H9 (cell line): ENCODE measurements at regions not wholly inside any gene's neighbourhood (a gene's known extent, or its start where the extent isn't known, plus 50 kb on each side); places are given as distances from the start of the nearest gene placed in this dataset.

ENCODE experiments used
- DNase-seq: peaks from one replicate; pipeline ENCODE4 v3.0.0-alpha.2; 2017
- H2AFZ ChIP-seq: one replicate; pipeline ENCODE4 v1.6.1; 2013; ENCODE audit warnings: mild to moderate bottlenecking, low read length, control low read depth, moderate library complexity
- H2AK5ac ChIP-seq: 2 replicates; pipeline ENCODE4 v1.6.1; 2013; ENCODE audit warnings: low read length, control low read depth, mixed read lengths; ENCODE audit not compliant: insufficient read length
- H2BK120ac ChIP-seq: one replicate; pipeline ENCODE4 v1.6.1; 2013; ENCODE audit warnings: low read depth, mild to moderate bottlenecking, low read length, control low read depth, inconsistent platforms; ENCODE audit not compliant: poor library complexity, severe bottlenecking
- H2BK12ac ChIP-seq: 2 replicates; pipeline ENCODE4 v1.6.1; 2013; ENCODE audit warnings: low read length, control low read depth, mixed read lengths, low read depth; ENCODE audit not compliant: insufficient read length
- H2BK15ac ChIP-seq: 2 replicates; pipeline ENCODE4 v1.6.1; 2013; ENCODE audit warnings: low read depth, low read length, control low read depth
- H2BK20ac ChIP-seq: one replicate; pipeline ENCODE4 v1.6.1; 2013; ENCODE audit warnings: low read depth, mild to moderate bottlenecking, low read length, control low read depth, inconsistent platforms; ENCODE audit not compliant: poor library complexity, severe bottlenecking
- H2BK5ac ChIP-seq: 2 replicates; pipeline ENCODE4 v1.6.1; 2013; ENCODE audit warnings: low read length, control low read depth, mixed read lengths; ENCODE audit not compliant: insufficient read length
- H3K14ac ChIP-seq: 2 replicates; pipeline ENCODE4 v1.6.1; 2013; ENCODE audit warnings: low read length, control low read depth; ENCODE audit not compliant: insufficient read depth
- H3K18ac ChIP-seq: 2 replicates; pipeline ENCODE4 v1.6.1; 2013; ENCODE audit warnings: low read depth, mild to moderate bottlenecking, mixed read lengths, low read length, control low read depth; ENCODE audit not compliant: insufficient read length
- H3K23ac ChIP-seq: 2 replicates; pipeline ENCODE4 v1.6.1; 2013; ENCODE audit warnings: low read length, control low read depth, mixed read lengths, low read depth; ENCODE audit not compliant: insufficient read length
- H3K23me2 ChIP-seq: 2 replicates; pipeline ENCODE4 v1.6.1; 2013; ENCODE audit warnings: low read depth, mild to moderate bottlenecking, mixed read lengths, low read length, control low read depth; ENCODE audit not compliant: insufficient read length, poor library complexity, severe bottlenecking
- H3K27ac ChIP-seq: 2 replicates; pipeline ENCODE4 v1.5.1; 2013; ENCODE audit warnings: low read length, control low read depth, mixed read lengths, low read depth; ENCODE audit not compliant: insufficient read length
- H3K27me3 ChIP-seq: 2 replicates; pipeline ENCODE4 v1.6.1; 2013; ENCODE audit warnings: low read length, control low read depth, inconsistent platforms; ENCODE audit not compliant: insufficient read depth
- H3K4ac ChIP-seq: 2 replicates; pipeline ENCODE4 v1.6.1; 2013; ENCODE audit warnings: low read depth, mild to moderate bottlenecking, control low read depth, inconsistent platforms, low read length, moderate library complexity
- H3K4me1 ChIP-seq: 2 replicates; pipeline ENCODE4 v1.6.1; 2013; ENCODE audit warnings: low read length, control low read depth, inconsistent platforms; ENCODE audit not compliant: insufficient read depth
- H3K4me2 ChIP-seq: 2 replicates; pipeline ENCODE4 v1.6.1; 2013; ENCODE audit warnings: low read length, control low read depth, mixed read lengths; ENCODE audit not compliant: insufficient read length, insufficient read depth
- H3K56ac ChIP-seq: 2 replicates; pipeline ENCODE4 v1.6.1; 2013; ENCODE audit warnings: low read depth, mild to moderate bottlenecking, mixed read lengths, low read length, control low read depth; ENCODE audit not compliant: insufficient read length
- H3K79me1 ChIP-seq: 2 replicates; pipeline ENCODE4 v1.6.1; 2013; ENCODE audit warnings: low read depth, mild to moderate bottlenecking, moderate library complexity, low read length, control low read depth, inconsistent platforms; ENCODE audit not compliant: insufficient read depth, poor library complexity, severe bottlenecking
- H3K79me2 ChIP-seq: 2 replicates; pipeline ENCODE4 v1.6.1; 2013; ENCODE audit warnings: low read length, control low read depth, inconsistent platforms; ENCODE audit not compliant: insufficient read depth
- H3K9ac ChIP-seq: 2 replicates; pipeline ENCODE4 v1.6.1; 2013; ENCODE audit warnings: low read length, control low read depth, mixed read lengths; ENCODE audit not compliant: insufficient read length; ENCODE audit errors: extremely low read depth
- H3K9me3 ChIP-seq: one replicate; pipeline ENCODE4 v1.6.1; 2013; ENCODE audit warnings: low read depth, low read length, inconsistent platforms; ENCODE audit not compliant: control insufficient read depth
- H3T11ph ChIP-seq: one replicate; pipeline ENCODE4 v1.6.1; 2013; ENCODE audit warnings: mild to moderate bottlenecking, low read length, control low read depth, inconsistent platforms
- H4K20me1 ChIP-seq: one replicate; pipeline ENCODE4 v1.6.1; 2013; ENCODE audit not compliant: control insufficient read depth, insufficient read length, insufficient read depth
- H4K5ac ChIP-seq: 2 replicates; pipeline ENCODE4 v1.6.1; 2013; ENCODE audit warnings: low read depth, mild to moderate bottlenecking, mixed read lengths, low read length, control low read depth; ENCODE audit not compliant: insufficient read length
- H4K8ac ChIP-seq: replicated peaks from 2 replicates; pipeline ENCODE4 v1.6.1; 2013; ENCODE audit warnings: low read length, control low read depth, mixed read lengths, low read depth; ENCODE audit not compliant: insufficient read length
- H4K91ac ChIP-seq: 2 replicates; pipeline ENCODE4 v1.6.1; 2013; ENCODE audit warnings: low read depth, mild to moderate bottlenecking, moderate library complexity, mixed read lengths, low read length, control low read depth; ENCODE audit not compliant: insufficient read length
- H3K27ac Mint-ChIP-seq, 3 experiments: 2 replicates in 2 of 3; 3 replicates in 1 of 3; pipeline ENCODE4 v1.8.0; 2020 to 2021; ENCODE audit warnings: mixed read lengths in 3 of 3, mild to moderate bottlenecking in 1 of 3, moderate library complexity in 1 of 3
- H3K27me3 Mint-ChIP-seq: 2 replicates; pipeline ENCODE4 v1.8.0; 2021; ENCODE audit warnings: low read depth, mild to moderate bottlenecking, moderate library complexity, mixed read lengths
- H3K36me3 Mint-ChIP-seq, 3 experiments: 2 replicates in 2 of 3; 3 replicates in 1 of 3; pipeline ENCODE4 v1.8.0; 2020 to 2021; ENCODE audit warnings: low read depth in 3 of 3, mixed read lengths in 3 of 3; ENCODE audit not compliant: insufficient read depth in 1 of 3
- H3K4me1 Mint-ChIP-seq, 2 experiments: 2 replicates each; pipeline ENCODE4 v1.8.0; 2020; ENCODE audit warnings: mixed read lengths in 2 of 2
- H3K4me3 Mint-ChIP-seq, 2 experiments: 2 replicates in 1 of 2; 3 replicates in 1 of 2; pipeline ENCODE4 v1.8.0; 2020 to 2021; ENCODE audit warnings: mild to moderate bottlenecking in 2 of 2, mixed read lengths in 2 of 2, moderate library complexity in 1 of 2
- H3K9me3 Mint-ChIP-seq, 2 experiments: 2 replicates in 1 of 2; 3 replicates in 1 of 2; pipeline ENCODE4 v1.8.0; 2020; ENCODE audit warnings: mild to moderate bottlenecking in 2 of 2, mixed read lengths in 2 of 2, moderate library complexity in 1 of 2
- WGBS: extraction: QIAGEN DNeasy Blood & Tissue Kit; methylation state at CpG from one replicate; pipeline ENCODE4 v1.1.7; 2013; ENCODE audit warnings: missing lambda C conversion rate, low lambda C conversion rate, mixed read lengths; ENCODE audit not compliant: insufficient read length; ENCODE audit errors: extremely low coverage; 5-methylcytosine and 5-hydroxymethylcytosine counted together
- TF ChIP-seq, protein P1 (sequence below): fragments of 200-600 bp; sonication (generic); conservative IDR thresholded peaks from 3 replicates; pipeline ENCODE4 v1.8.0; 2021; ENCODE audit warnings: antibody characterized with exemption, mild to moderate bottlenecking

DNA sequence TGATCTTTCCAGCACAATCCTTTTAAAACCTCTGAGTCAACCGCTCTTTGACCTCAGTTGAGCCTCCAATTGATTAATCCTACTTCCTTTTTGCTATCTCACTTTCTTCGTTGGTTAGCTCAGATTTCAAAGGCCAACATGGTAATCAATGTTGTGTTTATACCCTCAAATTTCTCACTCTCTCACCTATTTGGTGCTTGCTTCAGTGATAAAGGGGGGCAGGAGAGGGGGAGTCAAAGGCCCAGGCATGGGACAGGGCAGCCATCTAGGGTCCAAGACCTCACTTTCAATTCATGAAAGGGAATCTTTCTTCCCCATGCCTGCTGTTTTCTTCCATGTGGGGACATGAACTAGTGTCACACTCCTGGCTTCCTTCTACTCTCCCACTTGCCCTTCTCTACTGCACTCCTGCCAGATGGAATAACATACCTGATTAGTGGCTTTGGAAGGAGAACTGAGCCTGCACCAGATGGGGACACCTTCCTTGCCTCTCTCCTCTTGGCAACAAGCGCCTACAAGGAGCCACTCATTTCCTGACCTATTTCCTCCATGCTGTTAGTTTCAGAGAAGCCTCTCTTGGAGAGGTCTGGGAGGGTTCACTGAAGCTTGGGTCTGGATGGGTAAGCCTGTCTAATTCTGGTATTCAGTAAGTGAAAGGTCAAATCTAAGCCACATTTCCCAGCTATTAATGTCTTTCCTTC lies 73.3 kb upstream of the ARHGAP29 start:
- H3K9me3 ChIP-seq, result no peaks in the 10 kb centered on the region
- no peak overlapping the region for H3K4ac ChIP-seq
- no peaks in the 10 kb centered on the region; the same call in 1 of the 2 replicates for H3K4me1 ChIP-seq
- H2BK20ac ChIP-seq, result no peak overlapping the region
- no peak overlapping the region for H2BK120ac ChIP-seq
- no peak overlapping the region for H3K18ac ChIP-seq
- Mint-ChIP-seq H3K27ac (no peak overlapping the region), H3K27me3 (peaks cover 4% of the 10 kb centered on the region), H3K4me1 (peaks cover 2% of the 10 kb centered on the region in 2 experiments), H3K9me3 (no peaks in the 10 kb centered on the region; a peak in 1 of 5 replicates), H3K4me3 (no peak overlapping the region), H3K36me3 (no peaks in the 10 kb centered on the region)
- H3K79me2 ChIP-seq, result no peaks in the 10 kb centered on the region
- H3K27me3 ChIP-seq, result no peaks in the 10 kb centered on the region
- no peak overlapping the region for H2BK5ac ChIP-seq
- no peaks in the 10 kb centered on the region for H3K23me2 ChIP-seq
- WGBS, result no CpG with 5 or more reads among the region's 3 CpGs
- no peak overlapping the region for H4K8ac ChIP-seq
- no peak overlapping the region for H3K56ac ChIP-seq
- H3T11ph ChIP-seq, result no peak overlapping the region
- no peak for DNase-seq
- no peak overlapping the region for H4K5ac ChIP-seq
- H3K23ac ChIP-seq, result no peak overlapping the region
- no peak overlapping the region for H3K4me2 ChIP-seq
- no peak overlapping the region for H4K91ac ChIP-seq
- H2AFZ ChIP-seq, result no peak overlapping the region
- H3K79me1 ChIP-seq, result no peaks in the 10 kb centered on the region
- no peak overlapping the region for H3K9ac ChIP-seq
- H3K27ac ChIP-seq, result no peak overlapping the region
- H2BK15ac ChIP-seq, result no peak overlapping the region
- no peak overlapping the region for H3K14ac ChIP-seq
- no peak overlapping the region for H2AK5ac ChIP-seq
- no peak overlapping the region for H2BK12ac ChIP-seq
- no peaks in the 10 kb centered on the region for H4K20me1 ChIP-seq
- TF ChIP-seq, protein P1, sequence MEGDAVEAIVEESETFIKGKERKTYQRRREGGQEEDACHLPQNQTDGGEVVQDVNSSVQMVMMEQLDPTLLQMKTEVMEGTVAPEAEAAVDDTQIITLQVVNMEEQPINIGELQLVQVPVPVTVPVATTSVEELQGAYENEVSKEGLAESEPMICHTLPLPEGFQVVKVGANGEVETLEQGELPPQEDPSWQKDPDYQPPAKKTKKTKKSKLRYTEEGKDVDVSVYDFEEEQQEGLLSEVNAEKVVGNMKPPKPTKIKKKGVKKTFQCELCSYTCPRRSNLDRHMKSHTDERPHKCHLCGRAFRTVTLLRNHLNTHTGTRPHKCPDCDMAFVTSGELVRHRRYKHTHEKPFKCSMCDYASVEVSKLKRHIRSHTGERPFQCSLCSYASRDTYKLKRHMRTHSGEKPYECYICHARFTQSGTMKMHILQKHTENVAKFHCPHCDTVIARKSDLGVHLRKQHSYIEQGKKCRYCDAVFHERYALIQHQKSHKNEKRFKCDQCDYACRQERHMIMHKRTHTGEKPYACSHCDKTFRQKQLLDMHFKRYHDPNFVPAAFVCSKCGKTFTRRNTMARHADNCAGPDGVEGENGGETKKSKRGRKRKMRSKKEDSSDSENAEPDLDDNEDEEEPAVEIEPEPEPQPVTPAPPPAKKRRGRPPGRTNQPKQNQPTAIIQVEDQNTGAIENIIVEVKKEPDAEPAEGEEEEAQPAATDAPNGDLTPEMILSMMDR, result no peak
